MG63 (cell line): ENCODE measurements at regions not wholly inside any gene's neighbourhood (a gene's known extent, or its start where the extent isn't known, plus 50 kb on each side); places are given as distances from the start of the nearest gene placed in this dataset.
"Not testable (repeated sequence)": the region's sequence is repeated elsewhere in the genome, so short reads cannot be mapped to it uniquely, and the experiment has no call there.

ENCODE experiments used
- DNase-seq: peaks from one replicate; pipeline ENCODE4 v3.0.0-alpha.2; 2020
- H3K27me3 ChIP-seq: fragments of 250-450 bp; sonication (Bioruptor Pico); 2 replicates; pipeline ENCODE4 v1.5.1; 2020; ENCODE audit warnings: mild to moderate bottlenecking, moderate library complexity
- H3K36me3 ChIP-seq: fragments of 250-450 bp; sonication (Bioruptor Pico); 2 replicates; pipeline ENCODE4 v1.5.1; 2020; ENCODE audit warnings: mild to moderate bottlenecking, moderate library complexity
- H3K4me3 ChIP-seq: fragments of 250-450 bp; sonication (Bioruptor Pico); 2 replicates; pipeline ENCODE4 v1.5.1; 2020; ENCODE audit warnings: mild to moderate bottlenecking, moderate library complexity
- H3K9me3 ChIP-seq: fragments of 250-450 bp; sonication (Bioruptor Pico); 2 replicates; pipeline ENCODE4 v1.5.1; 2020; ENCODE audit warnings: mild to moderate bottlenecking, moderate library complexity

- DNase-seq, H3K9me3 ChIP-seq, H3K27me3 ChIP-seq, H3K36me3 ChIP-seq, H3K4me3 ChIP-seq: not testable (repeated sequence)
Measured at GRCh38 chr7:153569520-153569919, 482.7 kb upstream of the DPP6 start.

GRCh38 chr7:153576096-153576495 is 476.1 kb upstream of the DPP6 start:
- Histone ChIP-seq H3K36me3 (no peaks in the 10 kb centered on the region), H3K9me3 (no peaks in the 10 kb centered on the region), H3K27me3 (no peaks in the 10 kb centered on the region), H3K4me3 (no peak overlapping the region)
- DNase-seq, result no peak

DNA sequence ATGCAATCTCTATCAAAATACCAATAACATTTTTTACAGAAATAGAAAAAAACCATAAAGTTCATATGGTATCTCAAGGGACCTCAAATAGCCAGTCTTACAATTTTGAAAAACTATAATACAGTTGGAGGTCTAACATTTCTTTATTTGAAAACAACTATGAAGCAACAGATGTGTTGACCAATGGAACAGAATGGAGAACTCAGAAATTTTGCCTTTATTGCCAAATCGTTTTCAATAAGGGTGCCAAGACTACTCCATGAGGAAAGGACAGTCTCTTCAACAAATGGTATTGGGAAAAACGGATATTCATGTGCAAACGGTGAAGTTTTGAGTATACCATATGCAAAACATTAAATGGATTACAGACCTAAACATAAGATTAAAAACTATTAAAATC is 470.8 kb upstream of the DPP6 start:
- H3K36me3 ChIP-seq, result no peaks in the 10 kb centered on the region
- no peaks in the 10 kb centered on the region for H3K27me3 ChIP-seq
- H3K4me3 ChIP-seq, result no peak overlapping the region
- DNase-seq, result no peak
- no peaks in the 10 kb centered on the region for H3K9me3 ChIP-seq

DNA sequence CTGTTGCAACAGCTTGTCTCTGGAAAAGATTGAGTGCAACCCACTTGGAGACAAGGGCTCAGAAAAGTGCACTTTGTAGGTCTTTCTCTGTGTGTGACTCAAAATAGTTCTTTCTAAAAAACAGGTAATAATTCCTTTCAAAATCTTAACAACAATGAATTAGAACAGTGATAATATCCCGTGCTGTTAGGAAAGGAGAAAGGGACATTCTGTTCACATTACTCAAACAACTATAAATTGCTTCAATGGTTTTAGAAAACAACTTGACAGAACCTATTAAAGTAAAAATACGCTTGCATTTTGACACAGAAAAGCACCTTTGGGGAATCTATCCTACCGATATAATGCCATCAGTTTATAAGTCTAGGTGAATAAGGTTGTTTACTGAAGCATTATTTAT is 468.1 kb upstream of the DPP6 start:
- H3K36me3 ChIP-seq, result no peaks in the 10 kb centered on the region
- no peaks in the 10 kb centered on the region for H3K9me3 ChIP-seq
- H3K27me3 ChIP-seq, result no peaks in the 10 kb centered on the region
- no peak for DNase-seq
- H3K4me3 ChIP-seq, result no peak overlapping the region

- DNase-seq, result peak; percentile 1
- H3K9me3 ChIP-seq, result no peaks in the 10 kb centered on the region
- H3K4me3 ChIP-seq, result no peak overlapping the region
Measured at GRCh38 chr7:153588586-153588985, 463.6 kb upstream of the DPP6 start.

DNA sequence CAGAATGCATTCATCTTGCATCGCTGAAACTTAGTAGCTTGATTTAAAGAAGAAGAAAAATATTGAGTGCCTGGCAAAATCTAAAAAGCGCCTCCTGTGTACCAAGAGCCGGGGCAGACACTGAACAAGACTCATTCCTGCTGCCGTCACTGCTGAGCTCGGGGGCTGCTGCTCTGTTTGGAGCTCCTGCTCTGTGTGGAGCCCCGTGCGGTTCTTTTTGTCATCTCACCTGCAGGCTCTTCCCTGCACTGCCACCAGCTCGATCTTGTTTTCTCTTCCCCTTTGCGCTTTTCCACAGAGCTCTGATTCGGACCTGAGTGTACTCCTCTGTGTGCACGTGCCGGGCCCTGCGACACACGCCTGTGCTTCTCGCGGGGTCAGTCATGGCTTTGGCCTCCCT is 462.1 kb upstream of the DPP6 start:
- Histone ChIP-seq H3K36me3 (no peaks in the 10 kb centered on the region), H3K27me3 (no peaks in the 10 kb centered on the region), H3K9me3 (no peaks in the 10 kb centered on the region), H3K4me3 (no peak overlapping the region)
- DNase-seq, result no peak

More at GRCh38 chr7:153588586-153588985, 463.6 kb upstream of the DPP6 start:
- Histone ChIP-seq H3K27me3 (no peaks in the 10 kb centered on the region), H3K36me3 (no peaks in the 10 kb centered on the region)

DNA sequence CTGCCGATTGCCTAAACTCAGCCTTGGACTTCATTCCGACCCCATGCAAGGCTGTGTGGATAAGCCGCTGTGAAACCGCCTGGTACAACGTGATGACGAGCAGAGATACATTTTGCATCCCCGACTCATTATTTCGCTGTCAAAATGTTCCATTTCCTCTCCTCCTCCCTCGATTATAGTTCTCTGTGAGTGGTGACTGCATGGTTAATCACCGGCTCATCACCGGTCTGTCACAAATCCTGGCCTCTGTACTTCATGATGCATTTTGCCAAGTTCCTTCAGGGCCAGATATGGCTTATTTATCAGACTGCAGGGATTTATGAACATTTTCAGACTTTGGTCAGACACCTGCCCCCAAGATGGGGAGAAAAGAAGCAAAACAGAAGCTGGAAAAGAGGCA is 461.6 kb upstream of the DPP6 start:
- H3K36me3 ChIP-seq, result no peaks in the 10 kb centered on the region
- no peaks in the 10 kb centered on the region for H3K9me3 ChIP-seq
- H3K27me3 ChIP-seq, result no peaks in the 10 kb centered on the region
- DNase-seq, result peak; percentile 35
- H3K4me3 ChIP-seq, result no peak overlapping the region

DNA sequence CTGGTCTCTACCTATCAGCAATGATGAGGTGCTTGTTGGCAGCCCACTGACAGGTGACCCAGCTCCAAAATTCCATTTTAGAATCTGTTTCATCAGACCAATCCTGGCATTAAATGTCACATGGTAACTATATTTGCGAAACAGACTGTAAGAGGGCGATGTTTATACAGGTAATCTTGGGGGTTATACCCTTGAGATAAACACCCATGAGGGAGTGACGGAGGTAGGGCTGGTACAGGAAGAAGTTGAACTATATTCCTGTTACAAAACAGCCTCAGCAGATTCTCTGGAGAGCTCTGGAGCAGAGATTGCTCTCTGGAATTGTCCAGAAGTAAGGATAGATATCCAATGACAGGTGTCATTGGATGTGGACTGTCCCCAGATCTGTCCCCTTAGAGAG is 444.8 kb upstream of the DPP6 start:
- H3K4me3 ChIP-seq, result no peak overlapping the region
- H3K27me3 ChIP-seq, result no peaks in the 10 kb centered on the region
- no peaks in the 10 kb centered on the region for H3K9me3 ChIP-seq
- H3K36me3 ChIP-seq, result no peaks in the 10 kb centered on the region
- no peak for DNase-seq

- no peak overlapping the region for H3K4me3 ChIP-seq
- peak; percentile 1 for DNase-seq
- no peaks in the 10 kb centered on the region for H3K27me3 ChIP-seq
- no peaks in the 10 kb centered on the region for H3K36me3 ChIP-seq
- H3K9me3 ChIP-seq, result no peaks in the 10 kb centered on the region
Measured at GRCh38 chr7:153616711-153617325, 435.4 kb upstream of the DPP6 start.

- no peak for DNase-seq
- no peaks in the 10 kb centered on the region for H3K9me3 ChIP-seq
- H3K36me3 ChIP-seq, result no peaks in the 10 kb centered on the region
- no peaks in the 10 kb centered on the region for H3K27me3 ChIP-seq
- H3K4me3 ChIP-seq, result no peak overlapping the region
Measured at GRCh38 chr7:153627323-153627722, 424.9 kb upstream of the DPP6 start.

DNA sequence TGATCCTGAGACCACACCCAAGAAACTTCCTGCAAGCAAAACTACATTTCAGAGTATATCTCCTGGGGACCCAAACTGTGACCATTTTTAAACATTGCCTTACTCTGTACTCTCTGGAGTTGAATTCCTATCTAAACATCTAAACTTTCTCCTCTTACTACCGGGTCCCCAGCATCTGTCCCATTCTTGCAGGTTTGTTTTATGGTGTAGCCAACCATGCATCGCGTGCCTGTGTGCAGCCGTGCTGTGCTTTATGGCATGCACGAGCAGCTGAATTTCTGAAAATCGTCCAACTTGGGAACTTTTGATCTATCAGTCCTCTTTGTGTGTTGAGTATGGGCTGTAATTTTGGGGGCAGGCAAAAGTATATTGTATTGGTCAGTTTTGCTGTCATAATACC is 423.8 kb upstream of the DPP6 start:
- no peaks in the 10 kb centered on the region for H3K36me3 ChIP-seq
- H3K27me3 ChIP-seq, result no peaks in the 10 kb centered on the region
- no peaks in the 10 kb centered on the region for H3K9me3 ChIP-seq
- no peak for DNase-seq
- H3K4me3 ChIP-seq, result no peak overlapping the region

DNA sequence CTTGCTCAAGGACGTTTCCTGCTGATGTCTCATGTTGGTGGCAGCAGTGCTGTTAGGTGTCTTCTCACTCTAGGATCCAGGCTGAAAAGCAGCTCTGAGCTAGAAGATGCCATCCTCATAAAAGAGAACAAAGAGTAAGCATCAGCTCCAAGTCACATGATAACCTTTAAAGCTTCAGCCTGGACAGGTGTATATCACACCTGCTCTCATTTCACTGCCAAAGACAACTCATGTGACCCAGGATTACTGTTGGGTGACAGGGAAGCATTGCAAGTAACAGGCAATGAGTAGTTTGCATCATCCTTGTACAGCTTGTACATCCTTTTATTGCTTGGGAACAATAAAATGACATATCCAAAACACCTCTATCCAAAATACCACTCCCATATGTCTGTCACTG is 423.4 kb upstream of the DPP6 start:
- Histone ChIP-seq H3K4me3 (no peak overlapping the region), H3K36me3 (no peaks in the 10 kb centered on the region), H3K9me3 (no peaks in the 10 kb centered on the region), H3K27me3 (no peaks in the 10 kb centered on the region)
- no peak for DNase-seq

DNA sequence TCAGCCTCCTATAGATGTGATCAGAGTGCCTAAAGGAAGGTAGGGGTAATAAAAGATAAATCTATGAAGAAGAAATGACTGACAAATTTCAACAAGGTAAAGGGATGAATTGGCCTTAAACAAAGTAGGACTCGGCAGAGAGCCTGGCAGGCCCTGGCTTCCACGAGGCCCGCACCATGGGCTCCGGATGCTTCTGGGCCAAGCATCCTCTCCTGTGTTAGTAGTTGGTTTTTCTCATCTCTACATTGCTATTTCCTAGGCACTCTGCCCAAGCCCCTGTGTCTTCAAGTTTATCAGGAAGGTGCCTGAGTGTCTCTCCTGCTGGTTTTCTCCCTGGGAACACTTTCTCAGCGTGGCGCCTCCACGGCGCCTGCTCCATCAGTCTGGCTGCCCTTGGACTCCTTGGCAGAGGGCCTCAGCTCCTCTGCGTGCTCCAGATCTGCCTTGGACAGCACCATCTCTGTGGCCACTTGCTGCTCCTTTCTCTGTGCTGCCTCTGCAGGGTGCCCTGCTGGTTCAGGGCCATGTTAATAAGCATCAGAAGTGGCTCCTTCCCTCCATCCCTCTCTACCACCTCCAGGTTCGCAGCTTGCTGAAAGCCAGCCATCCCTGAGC is 413.3 kb upstream of the DPP6 start:
- H3K9me3 ChIP-seq, result no peaks in the 10 kb centered on the region; the same call in 1 of the 2 replicates
- H3K27me3 ChIP-seq, result no peaks in the 10 kb centered on the region
- H3K36me3 ChIP-seq, result no peaks in the 10 kb centered on the region
- DNase-seq, result no peak
- no peak overlapping the region for H3K4me3 ChIP-seq

- no peak for DNase-seq
- Histone ChIP-seq H3K36me3 (no peaks in the 10 kb centered on the region), H3K27me3 (no peaks in the 10 kb centered on the region), H3K4me3 (no peak overlapping the region), H3K9me3 (no peaks in the 10 kb centered on the region; the same call in 1 of the 2 replicates)
Measured at GRCh38 chr7:153640586-153640985, 411.6 kb upstream of the DPP6 start.

DNA sequence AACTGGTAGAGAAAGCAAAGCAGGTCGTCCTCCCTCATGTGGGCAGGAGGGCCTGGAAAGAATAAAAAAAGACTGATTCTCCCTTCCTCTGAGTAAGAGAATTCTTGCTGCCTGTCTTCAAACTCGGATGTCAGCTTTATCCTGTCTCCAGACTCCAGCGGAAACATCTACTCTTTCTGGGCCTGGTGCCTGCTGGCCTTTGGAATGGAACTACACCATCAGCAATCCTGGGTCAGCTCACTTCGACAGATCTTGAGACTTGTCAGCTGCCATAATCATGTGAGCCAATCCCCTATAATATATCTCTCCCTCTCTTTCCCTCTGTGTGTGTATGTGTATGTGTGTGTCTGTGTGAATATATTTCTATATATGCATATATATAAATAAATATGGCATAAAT is 411.0 kb upstream of the DPP6 start:
- Histone ChIP-seq H3K36me3 (no peaks in the 10 kb centered on the region), H3K4me3 (no peak overlapping the region), H3K9me3 (no peaks in the 10 kb centered on the region; the same call in 1 of the 2 replicates), H3K27me3 (no peaks in the 10 kb centered on the region)
- DNase-seq, result no peak

DNA sequence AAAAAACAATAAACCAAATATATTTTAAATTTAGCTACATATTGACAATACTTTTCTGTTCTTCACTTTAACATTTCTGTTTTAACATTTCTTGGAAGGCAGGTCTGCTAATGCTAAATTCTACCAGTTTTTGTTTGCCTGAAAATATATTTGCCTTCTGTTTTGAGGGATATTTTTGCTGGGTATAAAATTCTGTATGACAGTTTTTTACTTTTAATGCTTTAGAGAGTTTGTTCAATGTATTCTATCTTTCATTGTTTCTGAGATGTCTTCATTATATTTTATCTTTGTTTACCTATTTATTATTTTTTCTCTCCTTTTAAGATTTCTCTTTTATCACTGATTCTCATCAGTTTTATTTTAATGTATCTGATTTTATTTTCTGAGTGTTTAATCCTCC is 409.2 kb upstream of the DPP6 start:
- no peak overlapping the region for H3K4me3 ChIP-seq
- no peaks in the 10 kb centered on the region for H3K36me3 ChIP-seq
- no peaks in the 10 kb centered on the region for H3K27me3 ChIP-seq
- no peaks in the 10 kb centered on the region; the same call in 1 of the 2 replicates for H3K9me3 ChIP-seq
- DNase-seq, result no peak

- Histone ChIP-seq H3K4me3 (no peak overlapping the region), H3K36me3 (no peaks in the 10 kb centered on the region)
- DNase-seq, result no peak
Measured at GRCh38 chr7:153657182-153657800, 394.9 kb upstream of the DPP6 start.

DNA sequence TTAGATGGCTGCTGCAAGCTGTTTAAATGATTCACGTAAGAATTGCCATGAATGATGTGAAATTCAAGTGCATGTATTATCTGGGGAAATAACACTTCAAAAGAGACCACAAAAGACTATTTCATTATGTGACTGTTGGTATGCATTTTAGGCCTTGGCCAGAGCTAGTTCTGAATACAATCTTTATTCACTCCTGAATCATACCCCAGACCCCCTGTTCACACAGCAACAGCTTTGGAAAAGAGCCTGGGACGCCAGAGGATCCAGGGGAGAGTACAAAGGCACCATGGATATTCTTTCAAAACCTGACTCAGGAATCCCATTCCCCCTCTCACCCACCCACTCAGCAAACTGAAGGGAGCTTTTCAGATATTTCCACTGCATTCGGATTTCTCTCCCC is 377.1 kb upstream of the DPP6 start:
- DNase-seq, result no peak
- H3K9me3 ChIP-seq, result no peaks in the 10 kb centered on the region
- H3K36me3 ChIP-seq, result no peaks in the 10 kb centered on the region
- no peaks in the 10 kb centered on the region for H3K27me3 ChIP-seq
- H3K4me3 ChIP-seq, result no peak overlapping the region

More at GRCh38 chr7:153657182-153657800, 394.9 kb upstream of the DPP6 start:
- H3K27me3 ChIP-seq, result no peaks in the 10 kb centered on the region
- no peaks in the 10 kb centered on the region for H3K9me3 ChIP-seq
